Neuronal stem cell (in vitro differentiated cells): ENCODE measurements at regions not wholly inside any gene's neighbourhood (a gene's known extent, or its start where the extent isn't known, plus 50 kb on each side); places are given as distances from the start of the nearest gene placed in this dataset.

Experiments used
- DNase-seq: peaks from one replicate; pipeline ENCODE4 v3.0.0-alpha.2; 2013; ENCODE audit warnings: low spot score
- H2AFZ ChIP-seq: one replicate; pipeline ENCODE4 v1.6.1; 2013; ENCODE audit warnings: mild to moderate bottlenecking, low read length, inconsistent platforms
- H2AK5ac ChIP-seq: 2 replicates; pipeline ENCODE4 v1.6.1; 2013; ENCODE audit warnings: low read depth, mild to moderate bottlenecking, inconsistent platforms, low read length, moderate library complexity, mixed read lengths
- H2BK120ac ChIP-seq: 2 replicates; pipeline ENCODE4 v1.6.1; 2013; ENCODE audit warnings: low read depth, mild to moderate bottlenecking, inconsistent platforms, low read length, moderate library complexity, mixed read lengths
- H2BK12ac ChIP-seq: one replicate; pipeline ENCODE4 v1.6.1; 2013; ENCODE audit warnings: low read length, inconsistent platforms
- H2BK15ac ChIP-seq: 2 replicates; pipeline ENCODE4 v1.6.1; 2013; ENCODE audit warnings: mild to moderate bottlenecking, low read length, inconsistent platforms, mixed read lengths
- H2BK5ac ChIP-seq: one replicate; pipeline ENCODE4 v1.6.1; 2013; ENCODE audit warnings: inconsistent platforms, mild to moderate bottlenecking, low read length, moderate library complexity
- H3K14ac ChIP-seq: one replicate; pipeline ENCODE4 v1.6.1; 2013; ENCODE audit warnings: low read length, inconsistent platforms
- H3K18ac ChIP-seq: 2 replicates; pipeline ENCODE4 v1.6.1; 2013; ENCODE audit warnings: low read length, inconsistent platforms
- H3K23ac ChIP-seq: 2 replicates; pipeline ENCODE4 v1.6.1; 2013; ENCODE audit warnings: low read depth, mild to moderate bottlenecking, mixed read lengths, low read length, inconsistent platforms; ENCODE audit not compliant: poor library complexity
- H3K27ac ChIP-seq: replicated peaks from 3 replicates; pipeline ENCODE4 v1.5.1; 2013; ENCODE audit warnings: low read length, inconsistent platforms
- H3K27me3 ChIP-seq, 3 experiments: 2 replicates each; pipeline ENCODE4 v1.6.1; 2013; ENCODE audit warnings: low read length in 3 of 3, mild to moderate bottlenecking in 2 of 3, inconsistent platforms in 1 of 3, low read depth in 1 of 3, mixed read lengths in 1 of 3, moderate library complexity in 1 of 3; ENCODE audit not compliant: control insufficient read depth in 3 of 3, insufficient read depth in 3 of 3
- H3K36me3 ChIP-seq, 2 donors: replicated peaks in 1 of 2; 2 replicates each; pipeline ENCODE4 v1.6.1; 2013; ENCODE audit warnings: low read length in 2 of 2; ENCODE audit not compliant: control insufficient read depth in 2 of 2, insufficient read depth in 2 of 2
- H3K4ac ChIP-seq: 2 replicates; pipeline ENCODE4 v1.6.1; 2013; ENCODE audit warnings: inconsistent platforms, mild to moderate bottlenecking, low read length, moderate library complexity
- H3K4me1 ChIP-seq, 2 donors: 1 replicate in 1 of 2; 2 replicates in 1 of 2; pipeline ENCODE4 v1.6.1; 2013; ENCODE audit warnings: low read length in 2 of 2, low read depth in 1 of 2; ENCODE audit not compliant: control insufficient read depth in 2 of 2, insufficient read depth in 1 of 2
- H3K4me2 ChIP-seq: one replicate; pipeline ENCODE4 v1.6.1; 2013; ENCODE audit warnings: mild to moderate bottlenecking, low read length, inconsistent platforms; ENCODE audit not compliant: insufficient read depth, poor library complexity, severe bottlenecking
- H3K4me3 ChIP-seq, 2 donors: 2 replicates each; pipeline ENCODE4 v1.5.1; 2013; ENCODE audit warnings: low read length in 2 of 2, mild to moderate bottlenecking in 2 of 2, inconsistent platforms in 1 of 2, moderate library complexity in 1 of 2
- H3K79me1 ChIP-seq: one replicate; pipeline ENCODE4 v1.6.1; 2013; ENCODE audit warnings: low read depth, mild to moderate bottlenecking, inconsistent platforms, low read length, moderate library complexity
- H3K9ac ChIP-seq: one replicate; pipeline ENCODE4 v1.6.1; 2013; ENCODE audit warnings: mild to moderate bottlenecking, low read depth, low read length, inconsistent platforms; ENCODE audit not compliant: poor library complexity
- H3K9me3 ChIP-seq, 2 donors: replicated peaks in 1 of 2; 2 replicates each; pipeline versions ENCODE3 to v1.6.1; 2013; ENCODE audit warnings: low read length in 2 of 2, mild to moderate bottlenecking in 2 of 2, inconsistent platforms in 1 of 2, low read depth in 1 of 2, mixed read lengths in 1 of 2, moderate library complexity in 1 of 2; ENCODE audit not compliant: control insufficient read depth in 2 of 2, insufficient read depth in 1 of 2
- H4K8ac ChIP-seq: one replicate; pipeline ENCODE4 v1.6.1; 2013; ENCODE audit warnings: low read depth, mild to moderate bottlenecking, inconsistent platforms, low read length, moderate library complexity
- H4K91ac ChIP-seq: one replicate; pipeline ENCODE4 v1.6.1; 2013; ENCODE audit warnings: low read length, low read depth, mild to moderate bottlenecking, inconsistent platforms; ENCODE audit not compliant: poor library complexity
- WGBS, 2 donors: extraction: QIAGEN DNeasy Blood & Tissue Kit; methylation state at CpG; one replicate each; pipeline ENCODE4 v1.1.7; 2013; ENCODE audit warnings: missing lambda C conversion rate in 2 of 2, mixed read lengths in 1 of 2; ENCODE audit not compliant: insufficient read length in 2 of 2, insufficient replicate concordance in 1 of 2; ENCODE audit errors: extremely low coverage in 2 of 2; 5-methylcytosine and 5-hydroxymethylcytosine counted together

- H3K18ac ChIP-seq = no peak overlapping the region
- no CpG with 5 or more reads among the region's 2 CpGs for WGBS, 2 donors
- H3K9me3 ChIP-seq = no peaks in the 10 kb centered on the region
- no peak overlapping the region for H3K4me3 ChIP-seq
- H2BK15ac ChIP-seq = no peak overlapping the region
- H3K36me3 ChIP-seq = no peaks in the 10 kb centered on the region
- H3K9ac ChIP-seq = no peak overlapping the region
- H3K4me2 ChIP-seq = no peak overlapping the region
- H2BK5ac ChIP-seq = no peak overlapping the region
- no peak overlapping the region for H3K27ac ChIP-seq
- no peak overlapping the region for H3K14ac ChIP-seq
- no peak overlapping the region for H2AFZ ChIP-seq
- H4K8ac ChIP-seq = no peak overlapping the region
- no peaks in the 10 kb centered on the region for H3K4me1 ChIP-seq
- no peak overlapping the region for H2BK12ac ChIP-seq
- no peak overlapping the region for H4K91ac ChIP-seq
- no peak overlapping the region for H2BK120ac ChIP-seq
- H2AK5ac ChIP-seq = peak overlapping the region; percentile 22
- no peaks in the 10 kb centered on the region for H3K27me3 ChIP-seq
- no peak for DNase-seq
- H3K4ac ChIP-seq = no peak overlapping the region
- H3K79me1 ChIP-seq = no peaks in the 10 kb centered on the region
- H3K23ac ChIP-seq = no peak overlapping the region
Observed at GRCh38 chr4:152112190-152112589, 351.4 kb upstream of the GATB start.

- Histone ChIP-seq H3K9ac (no peak overlapping the region), H4K91ac (no peak overlapping the region), H3K4me2 (no peak overlapping the region), H3K18ac (no peak overlapping the region), H3K36me3 (no peaks in the 10 kb centered on the region), H3K23ac (no peak overlapping the region), H2AFZ (no peak overlapping the region), H3K4ac (no peak overlapping the region), H2AK5ac (no peak overlapping the region), H3K79me1 (no peaks in the 10 kb centered on the region), H3K9me3 (no peaks in the 10 kb centered on the region), H3K27me3 (no peaks in the 10 kb centered on the region), H2BK12ac (no peak overlapping the region), H3K14ac (no peak overlapping the region), H4K8ac (no peak overlapping the region), H3K27ac (no peak overlapping the region), H3K4me1 (peaks cover 0 to 2% of the 10 kb centered on the region in 2 donors), H3K4me3 (no peak overlapping the region), H2BK5ac (no peak overlapping the region), H2BK15ac (no peak overlapping the region), H2BK120ac (no peak overlapping the region)
- WGBS, 2 donors = no CpG with 5 or more reads among the region's 1 CpG
- no peak for DNase-seq
Observed at GRCh38 chr4:152110780-152111179, 350.0 kb upstream of the GATB start.

GRCh38 chr4:152109531-152110509 lies 349.0 kb upstream of the GATB start:
- no peak overlapping the region for H2BK5ac ChIP-seq
- H3K79me1 ChIP-seq = no peaks in the 10 kb centered on the region
- H3K4me3 ChIP-seq = no peak overlapping the region
- no peak overlapping the region for H2BK15ac ChIP-seq
- no peak overlapping the region for H3K9ac ChIP-seq
- no peaks in the 10 kb centered on the region for H3K27me3 ChIP-seq
- no CpG with 5 or more reads among the region's 9 CpGs for WGBS, 2 donors
- no peaks in the 10 kb centered on the region for H3K9me3 ChIP-seq
- H2BK12ac ChIP-seq = no peak overlapping the region
- no peak overlapping the region for H2AFZ ChIP-seq
- H3K18ac ChIP-seq = no peak overlapping the region
- H4K91ac ChIP-seq = no peak overlapping the region
- H3K14ac ChIP-seq = no peak overlapping the region
- no peak overlapping the region for H3K4ac ChIP-seq
- H3K23ac ChIP-seq = no peak overlapping the region
- no peak overlapping the region for H2AK5ac ChIP-seq
- H2BK120ac ChIP-seq = no peak overlapping the region
- H3K27ac ChIP-seq = no peak overlapping the region
- H3K4me1 ChIP-seq = peaks cover 0 to 3% of the 10 kb centered on the region in 2 donors
- no peak for DNase-seq
- no peaks in the 10 kb centered on the region for H3K36me3 ChIP-seq
- H3K4me2 ChIP-seq = no peak overlapping the region
- no peak overlapping the region for H4K8ac ChIP-seq

GRCh38 chr4:152107736-152108500 lies 347.1 kb upstream of the GATB start:
- no peak overlapping the region for H2BK15ac ChIP-seq
- H3K36me3 ChIP-seq = no peaks in the 10 kb centered on the region
- H2BK120ac ChIP-seq = no peak overlapping the region
- no peak overlapping the region for H4K8ac ChIP-seq
- H3K4me1 ChIP-seq = peaks cover 0 to 5% of the 10 kb centered on the region in 2 donors
- H3K9ac ChIP-seq = no peak overlapping the region
- H3K27ac ChIP-seq = no peak overlapping the region
- no peak for DNase-seq
- no peak overlapping the region for H2AFZ ChIP-seq
- no peak overlapping the region for H3K4ac ChIP-seq
- no peak overlapping the region for H3K23ac ChIP-seq
- no CpG with 5 or more reads among the region's 8 CpGs for WGBS, 2 donors
- no peak overlapping the region for H3K18ac ChIP-seq
- no peak overlapping the region for H3K4me3 ChIP-seq
- no peak overlapping the region for H2BK12ac ChIP-seq
- H3K79me1 ChIP-seq = no peaks in the 10 kb centered on the region
- no peak overlapping the region for H2BK5ac ChIP-seq
- H2AK5ac ChIP-seq = no peak overlapping the region
- no peaks in the 10 kb centered on the region for H3K27me3 ChIP-seq
- H3K4me2 ChIP-seq = no peak overlapping the region
- no peak overlapping the region for H3K14ac ChIP-seq
- H4K91ac ChIP-seq = no peak overlapping the region
- no peaks in the 10 kb centered on the region for H3K9me3 ChIP-seq
